ENCODE measurements at regions not wholly inside any gene's neighbourhood (a gene's known extent, or its start where the extent isn't known, plus 50 kb on each side); places are given as distances from the start of the nearest gene placed in this dataset.

GRCh38 chr15:95352631-95353187 is 977.8 kb upstream of the NR2F2 start:
- no peak for DNase-seq

- DNase-seq, result no peak
Observed at GRCh38 chr15:95353512-95353911, 977.0 kb upstream of the NR2F2 start.

- DNase-seq, result no peak
Observed at GRCh38 chr15:95359966-95360365, 970.5 kb upstream of the NR2F2 start.

GRCh38 chr15:95362306-95362705 is 968.2 kb upstream of the NR2F2 start:
- no peak for DNase-seq

GRCh38 chr15:95363646-95364045 is 966.9 kb upstream of the NR2F2 start:
- no peak for DNase-seq

GRCh38 chr15:95365511-95366107 is 964.9 kb upstream of the NR2F2 start:
- DNase-seq, result no peak

GRCh38 chr15:95368191-95368590 is 962.3 kb upstream of the NR2F2 start:
- DNase-seq, result no peak

- DNase-seq, result no peak
Observed at GRCh38 chr15:95368755-95369601, 961.5 kb upstream of the NR2F2 start.

- DNase-seq, result no peak
Observed at GRCh38 chr15:95370291-95370690, 960.2 kb upstream of the NR2F2 start.

- no peak for DNase-seq
Observed at GRCh38 chr15:95371664-95372063, 958.8 kb upstream of the NR2F2 start.

- no peak for DNase-seq
Observed at GRCh38 chr15:95375281-95375680, 955.2 kb upstream of the NR2F2 start.

GRCh38 chr15:95377258-95377852 is 953.1 kb upstream of the NR2F2 start:
- DNase-seq, result no peak

GRCh38 chr15:95394186-95395067 is 936.1 kb upstream of the NR2F2 start:
- DNase-seq, result no peak

- no peak for DNase-seq
Observed at GRCh38 chr15:95400428-95400827, 930.1 kb upstream of the NR2F2 start.

- DNase-seq, result no peak
Observed at GRCh38 chr15:95401587-95401986, 928.9 kb upstream of the NR2F2 start.

- DNase-seq, result no peak
Observed at GRCh38 chr15:95405447-95405846, 925.1 kb upstream of the NR2F2 start.

GRCh38 chr15:95407534-95407933 is 923.0 kb upstream of the NR2F2 start:
- no peak for DNase-seq

GRCh38 chr15:95409211-95409610 is 921.3 kb upstream of the NR2F2 start:
- no peak for DNase-seq

- no peak for DNase-seq
Observed at GRCh38 chr15:95409626-95410310, 920.7 kb upstream of the NR2F2 start.

GRCh38 chr15:95410757-95411156 is 919.7 kb upstream of the NR2F2 start:
- no peak for DNase-seq

- no peak for DNase-seq
Observed at GRCh38 chr15:95416576-95416975, 913.9 kb upstream of the NR2F2 start.

GRCh38 chr15:95417761-95418160 is 912.7 kb upstream of the NR2F2 start:
- no peak for DNase-seq

Measured in amniotic stem cell (primary cell).